ENCODE measurements at regions not wholly inside any gene's neighbourhood (a gene's known extent, or its start where the extent isn't known, plus 50 kb on each side); places are given as distances from the start of the nearest gene placed in this dataset.

GRCh38 chr2:2566396-2567323 is 235.6 kb upstream of the MYT1L start:
- H3K79me2 ChIP-seq (ENCODE audit: insufficient read depth, low read length), result no peaks in the 10 kb centered on the region
- H3K9me2 ChIP-seq (replicated peaks; ENCODE audit: insufficient read depth, low read length), result no peaks in the 10 kb centered on the region
- H3K4me2 ChIP-seq (ENCODE audit: low read depth, low read length, poor library complexity, severe bottlenecking), result no peak overlapping the region
- H2AFZ ChIP-seq (ENCODE audit: low read depth, low read length, severe bottlenecking), result no peak overlapping the region
- H3K36me3 ChIP-seq (ENCODE audit: low read length), result no peaks in the 10 kb centered on the region
- no peak for TF ChIP-seq CTCF (IDR thresholded peaks at IDR 0.05; ENCODE audit: insufficient read depth, low read length, poor library complexity, severe bottlenecking)
- no peak for TF ChIP-seq EZH2phosphoT487 (conservative IDR thresholded peaks at IDR 0.05; ENCODE audit: low read length)
- no peak overlapping the region for H3K27ac ChIP-seq (ENCODE audit: low read depth, low read length)
- H3K9ac ChIP-seq (ENCODE audit: low read length), result no peak overlapping the region
- no peaks in the 10 kb centered on the region for H4K20me1 ChIP-seq (ENCODE audit: low read depth, low read length)
- H3K27me3 ChIP-seq (ENCODE audit: low read length), result no peaks in the 10 kb centered on the region
- H3K9me3 ChIP-seq (ENCODE audit: insufficient read depth, low read length), result no peaks in the 10 kb centered on the region
- no peaks in the 10 kb centered on the region for H3F3A ChIP-seq (ENCODE audit: insufficient read depth)
- H3K4me3 ChIP-seq (ENCODE audit: insufficient read depth, low read length, poor library complexity, severe bottlenecking), result no peak overlapping the region

GRCh38 chr2:2565671-2566070 is 234.6 kb upstream of the MYT1L start:
- Histone ChIP-seq H3K79me2 (ENCODE audit: insufficient read depth, low read length) (no peaks in the 10 kb centered on the region), H3K4me2 (ENCODE audit: low read depth, low read length, poor library complexity, severe bottlenecking) (no peak overlapping the region), H3K9me2 (replicated peaks; ENCODE audit: insufficient read depth, low read length) (no peaks in the 10 kb centered on the region), H3K9ac (ENCODE audit: low read length) (no peak overlapping the region), H2AFZ (ENCODE audit: low read depth, low read length, severe bottlenecking) (no peak overlapping the region), H3K36me3 (ENCODE audit: low read length) (no peaks in the 10 kb centered on the region), H3K9me3 (ENCODE audit: insufficient read depth, low read length) (no peaks in the 10 kb centered on the region), H3K4me3 (ENCODE audit: insufficient read depth, low read length, poor library complexity, severe bottlenecking) (no peak overlapping the region), H4K20me1 (ENCODE audit: low read depth, low read length) (no peaks in the 10 kb centered on the region), H3F3A (ENCODE audit: insufficient read depth) (no peaks in the 10 kb centered on the region), H3K27ac (ENCODE audit: low read depth, low read length) (no peak overlapping the region), H3K27me3 (ENCODE audit: low read length) (no peaks in the 10 kb centered on the region)
- no peak for TF ChIP-seq EZH2phosphoT487 (conservative IDR thresholded peaks at IDR 0.05; ENCODE audit: low read length)
- no peak for TF ChIP-seq CTCF (IDR thresholded peaks at IDR 0.05; ENCODE audit: insufficient read depth, low read length, poor library complexity, severe bottlenecking)

- Histone ChIP-seq H3F3A (ENCODE audit: insufficient read depth) (no peaks in the 10 kb centered on the region), H3K9ac (ENCODE audit: low read length) (no peak overlapping the region), H3K4me2 (ENCODE audit: low read depth, low read length, poor library complexity, severe bottlenecking) (no peak overlapping the region), H3K27ac (ENCODE audit: low read depth, low read length) (no peak overlapping the region), H2AFZ (ENCODE audit: low read depth, low read length, severe bottlenecking) (no peak overlapping the region), H3K9me2 (replicated peaks; ENCODE audit: insufficient read depth, low read length) (no peaks in the 10 kb centered on the region), H3K4me3 (ENCODE audit: insufficient read depth, low read length, poor library complexity, severe bottlenecking) (no peak overlapping the region), H3K79me2 (ENCODE audit: insufficient read depth, low read length) (no peaks in the 10 kb centered on the region), H3K9me3 (ENCODE audit: insufficient read depth, low read length) (no peaks in the 10 kb centered on the region), H3K27me3 (ENCODE audit: low read length) (no peaks in the 10 kb centered on the region), H4K20me1 (ENCODE audit: low read depth, low read length) (no peaks in the 10 kb centered on the region), H3K36me3 (ENCODE audit: low read length) (no peaks in the 10 kb centered on the region)
- no peak for TF ChIP-seq CTCF (IDR thresholded peaks at IDR 0.05; ENCODE audit: insufficient read depth, low read length, poor library complexity, severe bottlenecking)
- TF ChIP-seq EZH2phosphoT487 (conservative IDR thresholded peaks at IDR 0.05; ENCODE audit: low read length), result no peak
Observed at GRCh38 chr2:2564300-2565078, 233.4 kb upstream of the MYT1L start.

Data from SU-DHL-6 (cell line).